Activated CD4-positive, alpha-beta T cell treated with anti-CD3 and anti-CD28 coated beads for 36 hours (primary cell): ENCODE measurements at regions not wholly inside any gene's neighbourhood (a gene's known extent, or its start where the extent isn't known, plus 50 kb on each side); places are given as distances from the start of the nearest gene placed in this dataset.
"Not testable (repeated sequence)": the region's sequence is repeated elsewhere in the genome, so short reads cannot be mapped to it uniquely, and the experiment has no call there.

Experiments used
- ATAC-seq: fragments of 200-7000 bp; cut with Tn5 transposase; one replicate; pipeline ENCODE4 v1.10.0; 2021; ENCODE audit warnings: mild to moderate bottlenecking, moderate library complexity
- CTCF ChIA-PET: fragments of 350-600 bp; sonication (Branson Sonifier 250); formaldehyde crosslinking; loops from one replicate; lab custom pipeline; 2021; ENCODE audit warnings: antibody characterized with exemption; lab: Charles Lee
- POLR2A ChIA-PET: fragments of 350-600 bp; sonication (Branson Sonifier 250); formaldehyde crosslinking; loops from one replicate; lab custom pipeline; 2021; ENCODE audit warnings: antibody characterized with exemption, inconsistent platforms; lab: Charles Lee
- DNase-seq: peaks from one replicate; pipeline ENCODE4 v3.0.0-alpha.2; 2020
- H3K27ac Mint-ChIP-seq: one replicate; pipeline ENCODE4 v1.8.0; 2021; ENCODE audit warnings: mixed read lengths
- H3K27me3 Mint-ChIP-seq: one replicate; pipeline ENCODE4 v1.8.0; 2021; ENCODE audit warnings: mixed read lengths
- H3K36me3 Mint-ChIP-seq: one replicate; pipeline ENCODE4 v1.8.0; 2021; ENCODE audit warnings: low read depth, mixed read lengths
- H3K4me1 Mint-ChIP-seq: one replicate; pipeline ENCODE4 v1.8.0; 2021; ENCODE audit warnings: mixed read lengths
- H3K4me3 Mint-ChIP-seq: one replicate; pipeline ENCODE4 v1.8.0; 2021; ENCODE audit warnings: mild to moderate bottlenecking, moderate library complexity, mixed read lengths
- H3K9me3 Mint-ChIP-seq: one replicate; pipeline ENCODE4 v1.8.0; 2021; ENCODE audit warnings: low read depth, mixed read lengths
- intact Hi-C, 2 experiments: fragments of 100-400 bp; cut with DNase I in 1 of 2; cut with micrococcal nuclease in 1 of 2; formaldehyde crosslinking; loops; one replicate each; pipeline versions ENCODE4 v1.14.2 to v1.15.1; 2022 to 2024; cut with DNase I, micrococcal nuclease

- CTCF ChIA-PET, H3K4me3 Mint-ChIP-seq, H3K36me3 Mint-ChIP-seq, H3K4me1 Mint-ChIP-seq, H3K27me3 Mint-ChIP-seq, H3K27ac Mint-ChIP-seq, H3K9me3 Mint-ChIP-seq, intact Hi-C loops, POLR2A ChIA-PET: not testable (repeated sequence)
- DNase-seq (peak; percentile 69), ATAC-seq (peak; percentile 87)
Observed at GRCh38 chr15:30470601-30471365, 56.7 kb upstream of the GOLGA8R start.

- CTCF ChIA-PET, H3K9me3 Mint-ChIP-seq, H3K27ac Mint-ChIP-seq, H3K4me1 Mint-ChIP-seq, H3K27me3 Mint-ChIP-seq, H3K4me3 Mint-ChIP-seq, POLR2A ChIA-PET, H3K36me3 Mint-ChIP-seq, intact Hi-C loops, DNase-seq: not testable (repeated sequence)
- ATAC-seq: peak; percentile 31
Observed at GRCh38 chr15:30471366-30471749, 57.3 kb upstream of the GOLGA8R start.

GRCh38 chr15:30471817-30472551 is 57.9 kb upstream of the GOLGA8R start:
- H3K4me3 Mint-ChIP-seq, POLR2A ChIA-PET, H3K36me3 Mint-ChIP-seq, intact Hi-C loops, H3K9me3 Mint-ChIP-seq, DNase-seq, H3K27ac Mint-ChIP-seq, H3K4me1 Mint-ChIP-seq, H3K27me3 Mint-ChIP-seq, CTCF ChIA-PET: not testable (repeated sequence)
- ATAC-seq: peak; percentile 62

GRCh38 chr15:30484887-30485286 is 67.0 kb upstream of the GOLGA8Q start:
- intact Hi-C loops, H3K9me3 Mint-ChIP-seq, H3K4me1 Mint-ChIP-seq, CTCF ChIA-PET, H3K27ac Mint-ChIP-seq, H3K27me3 Mint-ChIP-seq, POLR2A ChIA-PET, ATAC-seq, DNase-seq, H3K4me3 Mint-ChIP-seq: not testable (repeated sequence)
- H3K36me3 Mint-ChIP-seq: peaks cover 11% of the 10 kb centered on the region

- H3K36me3 Mint-ChIP-seq, H3K9me3 Mint-ChIP-seq, H3K4me1 Mint-ChIP-seq, H3K27ac Mint-ChIP-seq, ATAC-seq, intact Hi-C loops, CTCF ChIA-PET, POLR2A ChIA-PET, H3K4me3 Mint-ChIP-seq, DNase-seq, H3K27me3 Mint-ChIP-seq: not testable (repeated sequence)
Observed at GRCh38 chr15:30489237-30489636, 62.6 kb upstream of the GOLGA8Q start.

- CTCF ChIA-PET, intact Hi-C loops, H3K36me3 Mint-ChIP-seq, H3K9me3 Mint-ChIP-seq, H3K4me1 Mint-ChIP-seq, H3K4me3 Mint-ChIP-seq, H3K27ac Mint-ChIP-seq, H3K27me3 Mint-ChIP-seq, ATAC-seq, POLR2A ChIA-PET, DNase-seq: not testable (repeated sequence)
Observed at GRCh38 chr15:30490334-30490733, 61.5 kb upstream of the GOLGA8Q start.

- H3K27ac Mint-ChIP-seq, DNase-seq, H3K27me3 Mint-ChIP-seq, H3K4me1 Mint-ChIP-seq, H3K36me3 Mint-ChIP-seq, H3K4me3 Mint-ChIP-seq, intact Hi-C loops, CTCF ChIA-PET, H3K9me3 Mint-ChIP-seq, POLR2A ChIA-PET: not testable (repeated sequence)
- peak; percentile 80 for ATAC-seq
Observed at GRCh38 chr15:30493947-30494346, 57.9 kb upstream of the GOLGA8Q start.

- H3K4me3 Mint-ChIP-seq, ATAC-seq, POLR2A ChIA-PET: not testable (repeated sequence)
Observed at GRCh38 chr15:30497275-30497674, 54.6 kb upstream of the GOLGA8Q start.

GRCh38 chr15:30499233-30499632 is 52.6 kb upstream of the GOLGA8Q start:
- H3K27me3 Mint-ChIP-seq, DNase-seq, H3K4me1 Mint-ChIP-seq, ATAC-seq, H3K9me3 Mint-ChIP-seq, H3K4me3 Mint-ChIP-seq, CTCF ChIA-PET, intact Hi-C loops, H3K27ac Mint-ChIP-seq, H3K36me3 Mint-ChIP-seq, POLR2A ChIA-PET: not testable (repeated sequence)

More at GRCh38 chr15:30497275-30497674, 54.6 kb upstream of the GOLGA8Q start:
- H3K27ac Mint-ChIP-seq, H3K36me3 Mint-ChIP-seq, H3K27me3 Mint-ChIP-seq, H3K4me1 Mint-ChIP-seq, H3K9me3 Mint-ChIP-seq, CTCF ChIA-PET, DNase-seq, intact Hi-C loops: not testable (repeated sequence)

GRCh38 chr15:30500511-30500910 is 51.3 kb upstream of the GOLGA8Q start:
- H3K9me3 Mint-ChIP-seq, H3K4me3 Mint-ChIP-seq, POLR2A ChIA-PET, intact Hi-C loops, H3K27ac Mint-ChIP-seq, H3K4me1 Mint-ChIP-seq, DNase-seq, ATAC-seq, H3K27me3 Mint-ChIP-seq, CTCF ChIA-PET, H3K36me3 Mint-ChIP-seq: not testable (repeated sequence)
